ENCODE measurements at regions not wholly inside any gene's neighbourhood (a gene's known extent, or its start where the extent isn't known, plus 50 kb on each side); places are given as distances from the start of the nearest gene placed in this dataset.

GRCh38 chr20:11084508-11084907 lies 410.7 kb upstream of the JAG1 start:
- no peak for DNase-seq (ENCODE audit: low spot score)

GRCh38 chr20:11086970-11087369 lies 413.2 kb upstream of the JAG1 start:
- no peak for DNase-seq (ENCODE audit: low spot score)

- DNase-seq (ENCODE audit: low spot score), result no peak
Observed at GRCh38 chr20:11090751-11091150, 417.0 kb upstream of the JAG1 start.

GRCh38 chr20:11091511-11091910 lies 417.7 kb upstream of the JAG1 start:
- no peak for DNase-seq (ENCODE audit: low spot score)

DNA sequence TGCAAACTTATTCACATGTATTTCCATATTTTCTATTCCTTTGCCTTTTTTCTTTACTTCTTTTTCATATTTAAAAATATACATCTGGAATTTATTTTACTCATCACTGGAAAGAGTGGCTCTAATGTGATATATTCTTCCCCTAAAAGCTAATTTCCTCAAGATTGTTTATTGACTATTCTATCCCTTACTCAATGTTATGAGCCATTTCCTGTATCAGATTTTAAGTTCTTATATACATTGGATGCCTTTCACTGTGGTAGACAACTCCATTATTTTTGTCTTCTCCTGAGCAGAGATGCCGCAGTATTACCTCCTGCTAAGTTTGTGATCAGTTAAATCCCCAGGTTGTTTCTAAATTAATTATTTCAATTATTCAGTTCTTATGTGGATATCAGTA lies 418.4 kb upstream of the JAG1 start:
- no peak for DNase-seq (ENCODE audit: low spot score)

- no peak for DNase-seq (ENCODE audit: low spot score)
Observed at GRCh38 chr20:11094196-11094595, 420.4 kb upstream of the JAG1 start.

GRCh38 chr20:11094711-11095110 lies 420.9 kb upstream of the JAG1 start:
- DNase-seq (ENCODE audit: low spot score), result no peak

DNA sequence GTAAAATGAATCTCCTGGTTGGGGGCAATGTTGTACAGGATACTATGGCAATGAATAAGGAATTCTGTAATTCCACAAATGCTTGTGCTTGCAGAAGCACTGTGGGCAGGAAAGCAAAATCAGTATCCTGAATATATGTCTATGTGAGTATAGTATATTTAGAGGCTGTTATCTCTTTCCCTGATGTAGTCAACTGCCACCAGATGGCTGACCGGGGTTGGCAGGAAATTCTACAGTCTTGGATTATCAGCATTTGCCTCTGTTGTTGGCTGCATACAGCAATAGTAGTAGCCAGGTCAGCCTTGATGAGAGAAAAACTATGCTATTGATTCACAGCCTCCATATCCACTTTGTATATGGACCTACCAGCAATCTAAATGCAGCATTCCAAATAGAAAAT lies 425.1 kb upstream of the JAG1 start:
- DNase-seq (ENCODE audit: low spot score), result no peak

- no peak for DNase-seq (ENCODE audit: low spot score)
Observed at GRCh38 chr20:11101243-11101642, 427.4 kb upstream of the JAG1 start.

GRCh38 chr20:11101696-11102095 lies 427.9 kb upstream of the JAG1 start:
- no peak for DNase-seq (ENCODE audit: low spot score)

DNA sequence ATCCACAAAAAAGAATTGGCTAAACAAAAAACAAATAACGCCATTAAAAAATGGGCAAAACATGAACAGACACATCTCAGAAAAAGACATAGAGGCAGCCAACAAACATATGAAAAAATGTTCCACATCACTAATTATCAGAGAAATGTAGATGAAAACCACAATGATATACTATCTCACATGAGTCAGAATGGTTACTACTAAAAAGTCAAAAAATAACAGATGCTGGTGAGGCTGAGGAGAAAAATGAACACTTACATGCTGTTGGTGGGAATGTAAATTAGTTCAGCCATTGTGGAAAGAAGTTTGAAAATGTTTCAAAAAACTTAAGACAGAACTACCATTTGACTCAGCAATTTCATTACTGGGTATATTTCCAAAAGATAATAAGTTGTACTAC lies 430.1 kb upstream of the JAG1 start:
- DNase-seq (ENCODE audit: low spot score), result no peak

DNA sequence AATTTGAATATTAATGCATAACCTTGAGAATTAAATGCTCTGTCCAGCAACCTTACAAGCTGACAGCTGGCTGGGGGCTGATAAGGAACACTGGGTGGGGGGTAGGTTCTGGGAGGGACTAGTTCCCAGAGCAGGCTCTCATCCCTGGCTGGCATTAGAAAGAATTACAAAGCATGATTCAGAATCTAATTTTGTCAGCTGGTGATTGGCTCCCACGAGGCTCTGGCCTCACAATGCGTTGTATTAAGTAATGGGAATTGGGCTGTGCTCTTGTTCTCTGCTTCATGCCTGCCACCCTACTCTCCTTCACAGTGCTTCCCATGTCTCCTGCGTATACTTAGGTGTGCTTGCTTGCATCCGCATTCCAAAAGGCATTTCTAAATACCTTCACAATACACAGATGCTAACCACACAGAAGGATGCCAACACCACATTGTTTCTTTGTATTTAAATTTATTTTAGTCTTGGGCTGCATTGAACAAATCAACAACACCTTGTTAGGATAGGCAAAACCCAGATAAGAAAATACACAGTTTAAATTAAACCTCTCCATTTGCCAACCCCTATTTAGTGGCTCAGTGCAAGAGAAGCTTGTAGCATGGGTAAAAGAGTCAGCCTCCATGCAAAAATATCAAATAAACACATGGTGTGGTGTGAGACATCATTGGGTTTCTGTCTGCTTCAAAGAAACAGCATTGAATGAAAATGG lies 434.5 kb upstream of the JAG1 start:
- DNase-seq (ENCODE audit: low spot score), result no peak

- DNase-seq (ENCODE audit: low spot score), result no peak
Observed at GRCh38 chr20:11110535-11110934, 436.7 kb upstream of the JAG1 start.

- DNase-seq (ENCODE audit: low spot score), result no peak
Observed at GRCh38 chr20:11111191-11111590, 437.4 kb upstream of the JAG1 start.

DNA sequence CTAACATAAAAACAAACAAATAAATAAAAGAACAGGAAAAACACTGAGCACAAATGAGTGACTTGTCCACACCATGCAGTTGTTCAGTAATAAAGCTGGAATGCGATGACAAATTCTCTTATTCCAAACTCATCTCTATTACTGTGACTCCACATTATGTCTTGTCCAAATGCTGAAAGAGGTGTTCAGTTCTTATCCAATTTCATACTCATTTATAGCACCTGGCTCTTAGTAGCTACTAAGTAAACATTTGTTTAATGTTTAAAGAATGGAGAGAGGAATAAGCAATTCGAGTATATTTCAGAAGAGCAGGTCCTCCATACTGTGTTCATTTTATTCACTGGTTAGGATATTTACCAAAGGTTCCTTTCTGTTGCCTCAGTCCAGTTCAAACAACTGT lies 439.0 kb upstream of the JAG1 start:
- DNase-seq (ENCODE audit: low spot score), result no peak

DNA sequence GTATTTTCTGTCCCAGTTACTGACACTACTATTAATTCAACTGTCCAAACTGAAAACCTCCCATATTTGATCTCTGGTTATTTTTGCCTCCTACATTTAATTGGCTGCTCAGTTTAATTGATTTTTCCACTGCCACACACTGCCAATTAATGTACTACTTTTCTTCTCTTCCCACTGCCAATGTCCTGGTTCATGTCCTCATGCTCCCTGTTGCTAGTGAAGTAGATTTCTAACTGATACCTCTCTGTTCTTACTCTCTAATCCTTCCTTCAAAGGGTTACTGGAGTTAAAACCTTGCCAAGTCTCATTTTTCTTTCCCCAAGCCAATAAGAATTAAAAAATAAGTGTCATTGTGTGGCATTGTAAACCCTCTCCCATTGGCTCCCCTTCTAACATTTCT lies 440.6 kb upstream of the JAG1 start:
- DNase-seq (ENCODE audit: low spot score), result no peak

DNA sequence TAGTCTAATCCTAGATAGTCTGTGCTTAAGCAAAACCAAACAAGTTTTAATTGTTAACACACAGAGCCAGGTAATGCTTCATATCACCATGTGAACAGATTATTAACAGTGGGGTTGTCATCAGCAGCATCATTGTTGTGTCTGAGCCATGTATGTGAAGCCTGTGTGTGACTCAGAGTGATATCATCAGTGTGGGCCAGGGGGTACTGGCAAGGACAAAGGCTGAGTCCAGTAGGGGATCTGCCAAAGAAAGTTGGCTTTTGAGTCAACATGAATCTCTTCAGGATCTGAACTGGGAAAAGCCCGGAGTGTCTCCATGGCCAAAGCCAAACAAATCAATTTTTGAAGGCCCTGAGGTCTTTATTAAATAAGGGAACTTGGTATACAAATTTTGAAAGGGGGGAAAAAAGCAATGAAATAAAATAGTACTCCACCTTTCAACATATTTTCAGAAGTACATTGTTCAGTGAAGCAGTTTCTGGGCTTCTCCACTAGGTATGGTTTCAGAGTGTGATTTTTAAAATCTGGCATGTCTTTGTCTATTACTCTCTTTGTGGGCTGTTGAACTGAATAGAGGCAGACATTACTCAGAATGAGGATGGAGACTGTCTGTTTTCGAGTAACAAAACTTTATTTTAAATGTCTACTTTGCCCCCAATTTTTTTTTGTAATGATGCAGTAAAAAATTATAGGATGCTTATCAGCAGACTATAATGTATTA lies 444.2 kb upstream of the JAG1 start:
- no peak for DNase-seq (ENCODE audit: low spot score)

DNA sequence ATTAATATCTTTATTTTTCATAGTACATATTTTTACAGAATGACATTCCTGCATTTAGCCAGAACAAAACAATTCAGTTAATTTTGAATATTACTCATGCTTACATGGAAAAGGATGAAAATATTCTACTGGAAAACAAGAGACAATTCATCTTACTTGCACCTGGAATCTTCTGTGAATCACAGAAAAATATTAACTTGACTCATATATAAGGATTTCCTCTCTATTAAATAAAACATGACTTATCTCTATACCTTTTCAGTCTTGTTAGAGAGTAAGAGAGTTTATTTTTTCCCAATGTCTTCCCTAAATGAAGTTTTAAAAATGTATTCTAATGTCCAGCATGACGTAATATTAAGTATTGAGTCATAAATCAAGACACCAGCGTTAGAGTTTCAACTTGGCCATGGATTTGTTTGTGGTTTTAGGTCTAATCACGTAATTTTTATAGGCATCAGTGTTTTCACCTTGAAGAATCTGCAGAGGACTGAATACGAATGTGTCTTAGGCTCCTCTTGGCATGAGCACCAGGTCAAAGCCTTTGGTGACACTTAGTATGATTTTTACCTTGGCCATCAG lies 445.1 kb upstream of the JAG1 start:
- no peak for DNase-seq (ENCODE audit: low spot score)

GRCh38 chr20:11119573-11119972 lies 445.8 kb upstream of the JAG1 start:
- DNase-seq (ENCODE audit: low spot score), result no peak

DNA sequence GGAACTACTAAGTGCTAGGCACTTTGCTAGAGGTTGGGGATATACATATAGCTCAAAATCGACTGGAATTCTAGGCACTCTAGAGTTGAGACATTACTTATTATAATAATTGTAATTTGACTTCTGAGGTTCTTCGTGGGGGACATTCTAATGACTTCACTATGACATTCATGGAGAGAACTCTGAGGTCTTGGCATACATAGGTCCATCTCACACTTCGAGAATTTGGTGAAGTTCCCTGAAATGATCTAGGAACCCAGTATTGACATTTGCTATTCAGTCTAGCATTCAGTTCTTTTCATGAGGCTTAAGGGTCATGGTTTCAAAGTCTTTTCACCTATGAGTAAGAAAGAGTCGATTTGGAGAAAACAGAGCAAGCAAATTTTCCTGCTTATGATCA lies 446.6 kb upstream of the JAG1 start:
- no peak for DNase-seq (ENCODE audit: low spot score)

DNA sequence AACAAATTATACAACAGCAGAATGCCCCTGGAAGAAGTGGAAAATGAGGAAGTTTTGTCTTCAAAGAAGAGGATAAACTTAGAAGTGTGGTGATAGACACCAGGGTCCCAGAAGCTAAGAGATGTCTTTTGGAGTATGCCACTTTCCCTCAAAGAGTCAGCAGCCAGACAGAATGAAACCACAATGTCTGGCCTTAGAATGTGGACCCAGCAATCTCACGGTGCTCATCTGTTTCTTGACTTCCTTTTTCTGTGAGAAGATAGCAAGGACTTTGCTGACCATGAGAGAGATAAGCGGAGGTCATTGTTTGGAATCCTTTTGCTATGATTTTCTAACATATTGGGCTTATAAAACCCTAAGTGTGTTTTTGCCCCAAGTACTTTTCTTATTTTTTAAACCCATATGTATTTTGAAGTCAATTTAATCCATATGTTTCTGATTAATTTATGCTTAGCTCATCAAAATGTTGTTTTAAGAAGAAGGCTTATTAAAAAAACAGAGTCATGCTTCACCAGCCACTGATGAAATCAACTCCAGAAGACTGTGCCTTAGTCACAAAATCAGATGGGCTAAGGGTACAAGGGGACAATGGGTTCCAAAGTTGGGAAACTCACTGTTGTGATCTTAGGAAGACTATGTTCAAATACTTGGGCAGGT lies 451.2 kb upstream of the JAG1 start:
- DNase-seq (ENCODE audit: low spot score), result peak; percentile 33

DNA sequence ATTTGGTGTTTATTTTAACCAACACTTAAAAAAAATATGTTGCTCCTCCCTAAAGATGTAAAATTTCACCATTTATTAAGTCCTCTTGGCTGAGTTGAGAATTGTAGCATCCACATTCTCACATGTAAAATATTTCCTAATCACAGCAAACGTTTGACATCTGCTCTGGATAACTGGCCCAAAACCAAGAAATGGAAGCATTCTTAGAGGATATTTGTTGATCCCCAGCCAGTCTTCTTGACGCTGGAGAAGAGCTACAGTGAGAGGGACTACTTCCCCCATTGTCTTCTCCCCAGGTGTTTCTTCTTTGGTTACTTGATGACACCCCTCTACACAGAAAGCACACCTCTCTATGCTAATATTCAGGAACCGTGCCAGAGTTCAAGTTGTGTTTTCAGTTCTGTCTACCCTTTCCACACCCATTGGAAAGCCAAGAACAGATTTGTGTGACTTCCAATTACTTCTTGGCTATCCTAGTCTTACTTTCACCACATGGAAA lies 454.5 kb upstream of the JAG1 start:
- DNase-seq (ENCODE audit: low spot score), result no peak

DNA sequence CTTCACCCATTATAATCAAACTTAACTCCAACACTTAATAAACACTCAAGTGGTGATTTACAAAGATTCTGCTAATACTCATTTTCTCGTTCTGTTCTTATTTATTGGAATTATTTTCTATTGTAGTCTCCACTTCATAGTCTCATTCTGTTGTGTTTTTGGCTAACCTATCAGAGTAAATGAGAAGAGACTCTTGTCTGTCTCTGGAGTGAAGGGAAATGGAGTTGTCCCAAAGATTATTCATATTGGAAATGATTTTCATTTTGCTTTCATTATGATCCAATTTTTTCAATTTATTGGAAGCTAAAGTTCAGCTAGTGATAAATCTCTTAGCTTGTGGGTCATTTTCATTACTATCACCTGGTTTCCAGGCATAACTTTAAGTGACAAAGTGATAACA lies 454.9 kb upstream of the JAG1 start:
- no peak for DNase-seq (ENCODE audit: low spot score)

Data from putamen (tissue), 1 donor.